ENCODE measurements at regions not wholly inside any gene's neighbourhood (a gene's known extent, or its start where the extent isn't known, plus 50 kb on each side); places are given as distances from the start of the nearest gene placed in this dataset.

GRCh38 chr5:51194671-51195070 lies 188.6 kb upstream of the ISL1 start:
- Histone ChIP-seq H3K27me3 (ENCODE audit: insufficient read depth in 3 of 3, low read length in 2 of 3) (no peaks in the 10 kb centered on the region), H3K27ac (no peak overlapping the region), H3K9me3 (no peaks in the 10 kb centered on the region), H3K36me3 (ENCODE audit: insufficient read depth in 1 of 2, low read depth in 1 of 2) (no peaks in the 10 kb centered on the region), H3K4me3 (no peak overlapping the region), H3K4me1 (no peaks in the 10 kb centered on the region)
- intact Hi-C loops (cut with DNase I): no loop called here
- DNase-seq: no peak
- ATAC-seq: no peak
- no peak for TF ChIP-seq CTCF (IDR thresholded peaks at IDR 0.05)
- 10 to 64% (median 60%) methylated on average over 2 of the region's 2 CpGs for WGBS, 3 donors

GRCh38 chr5:51201024-51201423 lies 182.2 kb upstream of the ISL1 start:
- Histone ChIP-seq H3K36me3 (ENCODE audit: insufficient read depth in 1 of 2, low read depth in 1 of 2) (no peaks in the 10 kb centered on the region), H3K27me3 (ENCODE audit: insufficient read depth in 3 of 3, low read length in 2 of 3) (no peaks in the 10 kb centered on the region), H3K4me1 (no peaks in the 10 kb centered on the region), H3K4me3 (no peak overlapping the region), H3K9me3 (no peaks in the 10 kb centered on the region), H3K27ac (no peak overlapping the region)
- ATAC-seq (no peak), DNase-seq (no peak)
- no peak for TF ChIP-seq CTCF (IDR thresholded peaks at IDR 0.05)
- WGBS, 3 donors: 66 to 76% (median 72%) methylated on average over 6 of the region's 6 CpGs
- intact Hi-C loops (cut with DNase I): no loop called here

- intact Hi-C loops (cut with DNase I): no loop called here
- no peak for ATAC-seq
- Histone ChIP-seq H3K27me3 (ENCODE audit: insufficient read depth in 3 of 3, low read length in 2 of 3) (no peaks in the 10 kb centered on the region), H3K36me3 (ENCODE audit: insufficient read depth in 1 of 2, low read depth in 1 of 2) (no peaks in the 10 kb centered on the region), H3K27ac (no peak overlapping the region), H3K4me3 (no peak overlapping the region), H3K9me3 (no peaks in the 10 kb centered on the region), H3K4me1 (no peaks in the 10 kb centered on the region)
- TF ChIP-seq CTCF (IDR thresholded peaks at IDR 0.05): no peak
- DNase-seq: no peak
- WGBS, 3 donors: 79 to 84% (median 79%) methylated on average over 1 of the region's 1 CpG
Observed at GRCh38 chr5:51201708-51202107, 181.5 kb upstream of the ISL1 start.

- Histone ChIP-seq H3K4me3 (no peak overlapping the region), H3K4me1 (no peaks in the 10 kb centered on the region), H3K27ac (no peak overlapping the region), H3K27me3 (ENCODE audit: insufficient read depth in 3 of 3, low read length in 2 of 3) (no peaks in the 10 kb centered on the region), H3K9me3 (no peaks in the 10 kb centered on the region), H3K36me3 (ENCODE audit: insufficient read depth in 1 of 2, low read depth in 1 of 2) (no peaks in the 10 kb centered on the region)
- DNase-seq (no peak), ATAC-seq (no peak)
- intact Hi-C loops (cut with DNase I): no loop called here
- no peak for TF ChIP-seq CTCF (IDR thresholded peaks at IDR 0.05)
- WGBS, 3 donors: 23 to 45% (median 42%) methylated on average over 2 of the region's 2 CpGs
Observed at GRCh38 chr5:51202161-51202560, 181.1 kb upstream of the ISL1 start.

GRCh38 chr5:51203598-51203997 lies 179.7 kb upstream of the ISL1 start:
- no peaks in the 10 kb centered on the region for H3K9me3 ChIP-seq
- no peak overlapping the region for H3K4me3 ChIP-seq
- no peak overlapping the region for H3K27ac ChIP-seq
- H3K4me1 ChIP-seq: no peaks in the 10 kb centered on the region
- H3K36me3 ChIP-seq (ENCODE audit: insufficient read depth in 1 of 2, low read depth in 1 of 2): no peaks in the 10 kb centered on the region
- intact Hi-C loops (cut with DNase I): no loop called here
- ATAC-seq (no peak), DNase-seq (no peak)
- H3K27me3 ChIP-seq (ENCODE audit: insufficient read depth in 3 of 3, low read length in 2 of 3): no peaks in the 10 kb centered on the region
- no peak for TF ChIP-seq CTCF (IDR thresholded peaks at IDR 0.05)
- 30 to 38% (median 30%) methylated on average over 1 of the region's 1 CpG for WGBS, 3 donors
